HL-60 (cell line): ENCODE measurements at regions not wholly inside any gene's neighbourhood (a gene's known extent, or its start where the extent isn't known, plus 50 kb on each side); places are given as distances from the start of the nearest gene placed in this dataset.

ENCODE experiments used
- CTCF ChIP-seq: IDR thresholded peaks from one replicate; pipeline ENCODE4 v1.5.1; 2011; ENCODE audit warnings: low read length, control low read depth, inconsistent platforms; ENCODE audit not compliant: insufficient read depth
- POLR2AphosphoS5 ChIP-seq: IDR thresholded peaks from 2 replicates; pipeline ENCODE4 v1.6.1; 2012; ENCODE audit warnings: low read depth
- SPI1 ChIP-seq: IDR thresholded peaks from 2 replicates; pipeline ENCODE4 v1.6.1; 2012; ENCODE audit warnings: low read depth, mild to moderate bottlenecking, borderline replicate concordance
- TF ChIP-seq, protein P1 (sequence below): IDR thresholded peaks from 2 replicates; pipeline ENCODE4 v1.6.1; 2012; ENCODE audit warnings: low read depth; ENCODE audit not compliant: insufficient replicate concordance

- no peak for TF ChIP-seq POLR2AphosphoS5
- TF ChIP-seq CTCF = no peak
- TF ChIP-seq, protein P1, sequence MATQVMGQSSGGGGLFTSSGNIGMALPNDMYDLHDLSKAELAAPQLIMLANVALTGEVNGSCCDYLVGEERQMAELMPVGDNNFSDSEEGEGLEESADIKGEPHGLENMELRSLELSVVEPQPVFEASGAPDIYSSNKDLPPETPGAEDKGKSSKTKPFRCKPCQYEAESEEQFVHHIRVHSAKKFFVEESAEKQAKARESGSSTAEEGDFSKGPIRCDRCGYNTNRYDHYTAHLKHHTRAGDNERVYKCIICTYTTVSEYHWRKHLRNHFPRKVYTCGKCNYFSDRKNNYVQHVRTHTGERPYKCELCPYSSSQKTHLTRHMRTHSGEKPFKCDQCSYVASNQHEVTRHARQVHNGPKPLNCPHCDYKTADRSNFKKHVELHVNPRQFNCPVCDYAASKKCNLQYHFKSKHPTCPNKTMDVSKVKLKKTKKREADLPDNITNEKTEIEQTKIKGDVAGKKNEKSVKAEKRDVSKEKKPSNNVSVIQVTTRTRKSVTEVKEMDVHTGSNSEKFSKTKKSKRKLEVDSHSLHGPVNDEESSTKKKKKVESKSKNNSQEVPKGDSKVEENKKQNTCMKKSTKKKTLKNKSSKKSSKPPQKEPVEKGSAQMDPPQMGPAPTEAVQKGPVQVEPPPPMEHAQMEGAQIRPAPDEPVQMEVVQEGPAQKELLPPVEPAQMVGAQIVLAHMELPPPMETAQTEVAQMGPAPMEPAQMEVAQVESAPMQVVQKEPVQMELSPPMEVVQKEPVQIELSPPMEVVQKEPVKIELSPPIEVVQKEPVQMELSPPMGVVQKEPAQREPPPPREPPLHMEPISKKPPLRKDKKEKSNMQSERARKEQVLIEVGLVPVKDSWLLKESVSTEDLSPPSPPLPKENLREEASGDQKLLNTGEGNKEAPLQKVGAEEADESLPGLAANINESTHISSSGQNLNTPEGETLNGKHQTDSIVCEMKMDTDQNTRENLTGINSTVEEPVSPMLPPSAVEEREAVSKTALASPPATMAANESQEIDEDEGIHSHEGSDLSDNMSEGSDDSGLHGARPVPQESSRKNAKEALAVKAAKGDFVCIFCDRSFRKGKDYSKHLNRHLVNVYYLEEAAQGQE = no peak
- no peak for TF ChIP-seq SPI1
Observed at GRCh38 chr4:16989371-16989770, 90.9 kb upstream of the LDB2 start.
